KMS-11 (cell line): ENCODE measurements at regions not wholly inside any gene's neighbourhood (a gene's known extent, or its start where the extent isn't known, plus 50 kb on each side); places are given as distances from the start of the nearest gene placed in this dataset.
A peak's percentile ranks its signal among the peaks of the same experiment; 100 is the strongest.

ENCODE experiments used
- H2AFZ ChIP-seq: fragments of 200-600 bp; sonication (generic); 2 replicates; pipeline ENCODE4 v1.6.1; 2016; ENCODE audit warnings: antibody characterized with exemption, mixed run types, low read depth
- H3K27ac ChIP-seq: fragments of 200-600 bp; sonication (generic); 2 replicates; pipeline ENCODE4 v1.6.1; 2016; ENCODE audit warnings: mild to moderate bottlenecking, mixed run types
- H3K27me3 ChIP-seq: fragments of 200-600 bp; sonication (generic); 2 replicates; pipeline ENCODE4 v1.6.1; 2017; ENCODE audit warnings: mild to moderate bottlenecking, low read depth, mixed run types, moderate library complexity; ENCODE audit not compliant: insufficient read depth
- H3K36me3 ChIP-seq: fragments of 200-600 bp; sonication (generic); 2 replicates; pipeline ENCODE4 v1.6.1; 2017; ENCODE audit warnings: mild to moderate bottlenecking, mixed run types; ENCODE audit not compliant: insufficient read depth
- H3K4me1 ChIP-seq: fragments of 200-600 bp; sonication (generic); 2 replicates; pipeline ENCODE4 v1.6.1; 2016; ENCODE audit warnings: mild to moderate bottlenecking, low read depth, mixed run types; ENCODE audit not compliant: poor library complexity, severe bottlenecking
- H3K4me2 ChIP-seq: fragments of 200-600 bp; sonication (generic); 2 replicates; pipeline ENCODE4 v1.7.0; 2016; ENCODE audit warnings: mild to moderate bottlenecking, mixed run types
- H3K4me3 ChIP-seq: fragments of 200-600 bp; sonication (generic); IDR thresholded peaks from 2 replicates; pipeline ENCODE4 v1.6.1; 2017; ENCODE audit warnings: low read depth, low read length, mixed read lengths; ENCODE audit not compliant: insufficient read depth
- H3K79me2 ChIP-seq: fragments of 200-600 bp; sonication (generic); 2 replicates; pipeline ENCODE4 v1.6.1; 2016; ENCODE audit warnings: low read depth, mixed run types; ENCODE audit not compliant: insufficient read depth
- H3K9ac ChIP-seq: fragments of 200-600 bp; sonication (generic); 2 replicates; pipeline ENCODE4 v1.6.1; 2016; ENCODE audit warnings: mild to moderate bottlenecking, mixed run types
- H4K20me1 ChIP-seq: fragments of 200-600 bp; sonication (generic); 2 replicates; pipeline ENCODE4 v1.6.1; 2016; ENCODE audit warnings: mild to moderate bottlenecking, mixed run types; ENCODE audit not compliant: insufficient read depth
- TF ChIP-seq, protein P1 (sequence below): fragments of 200-600 bp; sonication (generic); conservative IDR thresholded peaks from 2 replicates; pipeline ENCODE4 v1.6.1; 2017; ENCODE audit warnings: low read depth, mild to moderate bottlenecking, antibody characterized with exemption, low read length, moderate library complexity, mixed read lengths

DNA sequence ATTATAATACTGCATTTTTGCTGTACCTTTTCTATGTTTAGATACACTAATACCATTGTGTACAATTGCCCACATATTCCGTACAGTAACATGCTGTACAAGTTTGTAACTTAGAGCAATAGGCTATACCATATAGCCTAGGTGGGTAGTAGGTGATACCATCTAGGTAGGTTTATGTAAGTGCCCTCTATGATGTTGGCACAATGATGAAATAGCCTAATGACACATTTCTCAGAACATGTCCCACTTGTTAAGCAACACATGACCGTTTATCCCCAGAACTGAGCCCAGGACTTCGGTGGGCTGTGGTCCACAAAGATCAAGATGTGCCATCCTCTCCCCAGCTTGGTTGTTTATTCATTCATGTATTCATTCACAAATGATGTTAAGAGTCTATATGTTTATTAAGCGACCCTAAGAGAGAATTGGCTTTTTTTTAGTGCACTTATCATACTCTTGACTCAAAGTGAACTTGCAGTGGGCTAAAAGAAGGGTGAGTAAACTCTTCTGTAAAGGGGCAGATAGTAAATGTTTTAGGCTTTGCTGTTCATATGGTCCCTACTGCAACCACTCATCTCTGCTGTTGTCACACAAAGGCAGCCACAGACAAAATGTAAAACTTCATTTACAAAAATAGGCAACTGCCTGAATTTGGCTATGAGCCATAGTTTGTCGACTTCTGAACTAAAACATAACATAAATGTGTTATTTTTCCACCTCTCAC, 110.8 kb downstream of the NDUFA12 start:
- TF ChIP-seq, protein P1, sequence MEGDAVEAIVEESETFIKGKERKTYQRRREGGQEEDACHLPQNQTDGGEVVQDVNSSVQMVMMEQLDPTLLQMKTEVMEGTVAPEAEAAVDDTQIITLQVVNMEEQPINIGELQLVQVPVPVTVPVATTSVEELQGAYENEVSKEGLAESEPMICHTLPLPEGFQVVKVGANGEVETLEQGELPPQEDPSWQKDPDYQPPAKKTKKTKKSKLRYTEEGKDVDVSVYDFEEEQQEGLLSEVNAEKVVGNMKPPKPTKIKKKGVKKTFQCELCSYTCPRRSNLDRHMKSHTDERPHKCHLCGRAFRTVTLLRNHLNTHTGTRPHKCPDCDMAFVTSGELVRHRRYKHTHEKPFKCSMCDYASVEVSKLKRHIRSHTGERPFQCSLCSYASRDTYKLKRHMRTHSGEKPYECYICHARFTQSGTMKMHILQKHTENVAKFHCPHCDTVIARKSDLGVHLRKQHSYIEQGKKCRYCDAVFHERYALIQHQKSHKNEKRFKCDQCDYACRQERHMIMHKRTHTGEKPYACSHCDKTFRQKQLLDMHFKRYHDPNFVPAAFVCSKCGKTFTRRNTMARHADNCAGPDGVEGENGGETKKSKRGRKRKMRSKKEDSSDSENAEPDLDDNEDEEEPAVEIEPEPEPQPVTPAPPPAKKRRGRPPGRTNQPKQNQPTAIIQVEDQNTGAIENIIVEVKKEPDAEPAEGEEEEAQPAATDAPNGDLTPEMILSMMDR: no peak
- Histone ChIP-seq H3K4me3 (no peak overlapping the region), H4K20me1 (no peaks in the 10 kb centered on the region), H3K36me3 (no peaks in the 10 kb centered on the region), H3K27me3 (no peaks in the 10 kb centered on the region), H3K9ac (no peak overlapping the region), H2AFZ (no peak overlapping the region), H3K4me2 (no peak overlapping the region), H3K27ac (no peak overlapping the region), H3K4me1 (no peaks in the 10 kb centered on the region), H3K79me2 (no peaks in the 10 kb centered on the region)

DNA sequence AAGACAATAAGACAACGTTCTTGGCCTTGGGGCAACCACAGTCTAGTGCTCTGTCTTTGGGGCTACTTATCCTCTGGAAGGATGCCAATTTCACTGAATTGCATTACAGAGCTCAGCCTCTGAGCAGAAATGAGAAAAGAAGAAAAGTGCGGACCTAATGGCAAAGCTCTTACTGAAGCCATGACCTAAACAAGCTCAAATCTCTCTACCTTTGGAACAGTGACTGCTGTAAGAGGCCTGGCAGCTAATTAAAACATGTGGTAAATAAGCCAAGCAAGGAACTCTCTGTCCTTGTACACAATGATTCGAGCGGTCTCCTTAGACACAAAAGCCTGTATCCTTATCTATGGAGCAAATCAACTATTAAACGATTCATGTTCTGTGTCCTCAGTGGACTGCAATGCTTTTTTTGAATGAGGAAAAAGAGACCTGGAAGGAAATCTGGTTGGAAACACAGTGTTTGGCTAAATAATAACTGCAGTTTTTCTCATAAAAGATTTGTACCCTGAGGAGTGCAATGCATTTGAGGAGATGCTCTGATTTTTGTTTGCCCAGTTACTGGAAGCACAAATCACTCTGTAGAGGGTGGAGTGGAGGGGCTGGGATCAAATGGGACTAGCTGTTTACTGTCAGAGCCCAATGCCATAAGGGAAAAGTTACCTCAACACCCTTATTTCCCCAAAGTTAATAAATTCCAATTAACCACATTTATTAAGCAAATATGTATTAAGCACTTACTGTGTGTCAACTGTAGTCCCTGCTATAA, 113.9 kb downstream of the NDUFA12 start:
- Histone ChIP-seq H3K79me2 (no peaks in the 10 kb centered on the region), H2AFZ (no peak overlapping the region), H4K20me1 (no peaks in the 10 kb centered on the region), H3K27ac (no peak overlapping the region), H3K36me3 (no peaks in the 10 kb centered on the region), H3K4me1 (no peaks in the 10 kb centered on the region), H3K4me2 (no peak overlapping the region), H3K27me3 (no peaks in the 10 kb centered on the region), H3K4me3 (no peak overlapping the region), H3K9ac (no peak overlapping the region)
- TF ChIP-seq, protein P1: no peak

DNA sequence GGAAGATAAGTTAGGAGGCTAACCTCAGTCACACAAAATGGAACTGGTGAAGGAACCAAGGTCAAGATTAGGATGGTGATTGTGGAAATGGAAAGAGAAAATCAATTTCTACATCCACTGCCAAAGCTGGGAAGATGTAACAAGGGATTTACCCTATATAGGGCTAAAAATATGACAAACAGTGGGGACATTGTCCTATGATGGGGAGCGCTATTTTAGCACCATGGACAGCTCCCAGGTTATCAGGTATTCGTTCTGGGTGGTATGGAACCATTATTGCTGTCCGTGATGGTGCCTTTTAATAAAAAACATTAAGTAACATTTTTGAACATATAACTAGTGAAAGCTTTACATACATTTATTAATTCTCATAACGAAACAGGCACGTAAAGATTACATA, 124.0 kb downstream of the NDUFA12 start:
- Histone ChIP-seq H3K4me3 (no peak overlapping the region), H3K4me2 (no peak overlapping the region), H3K9ac (no peak overlapping the region), H3K27ac (no peak overlapping the region), H4K20me1 (no peaks in the 10 kb centered on the region), H2AFZ (no peak overlapping the region), H3K79me2 (no peaks in the 10 kb centered on the region), H3K36me3 (no peaks in the 10 kb centered on the region), H3K27me3 (no peaks in the 10 kb centered on the region), H3K4me1 (peaks cover 5% of the 10 kb centered on the region)
- TF ChIP-seq, protein P1: no peak

DNA sequence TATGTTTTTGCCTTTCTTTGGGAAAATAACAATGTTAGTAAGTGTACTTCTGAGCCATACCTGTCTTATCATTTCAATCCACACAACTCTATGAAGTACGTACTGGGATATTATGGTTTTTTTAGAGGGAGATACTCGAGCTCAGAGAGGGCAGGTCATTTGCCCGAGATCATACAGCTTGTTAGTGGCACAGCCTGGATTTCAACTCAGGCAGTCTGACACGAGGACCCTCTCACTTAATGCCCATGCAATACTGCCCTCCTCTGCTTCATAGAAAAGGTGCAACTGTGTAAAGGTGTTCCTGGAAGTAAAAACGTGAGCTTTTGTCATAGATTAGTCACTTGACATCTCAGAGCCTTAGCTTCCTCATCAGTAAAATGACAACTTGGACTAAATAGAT, 128.0 kb downstream of the NDUFA12 start:
- peaks cover 10% of the 10 kb centered on the region for H3K4me1 ChIP-seq
- no peak overlapping the region for H3K9ac ChIP-seq
- no peak overlapping the region for H3K27ac ChIP-seq
- H3K36me3 ChIP-seq: no peaks in the 10 kb centered on the region
- TF ChIP-seq, protein P1: peak; percentile 28; the same call in 1 of the 2 replicates
- H3K27me3 ChIP-seq: no peaks in the 10 kb centered on the region
- H3K4me3 ChIP-seq: no peak overlapping the region
- no peaks in the 10 kb centered on the region for H4K20me1 ChIP-seq
- no peaks in the 10 kb centered on the region for H3K79me2 ChIP-seq
- no peak overlapping the region for H3K4me2 ChIP-seq
- no peak overlapping the region for H2AFZ ChIP-seq
